OCI-LY1 (cell line): ENCODE measurements at regions not wholly inside any gene's neighbourhood (a gene's known extent, or its start where the extent isn't known, plus 50 kb on each side); places are given as distances from the start of the nearest gene placed in this dataset.

Experiments used
- EZH2 ChIP-seq: fragments of 200-600 bp; sonication (generic), shearing (Covaris generic); IDR thresholded peaks from 2 replicates; pipeline ENCODE4 v1.8.0; 2017; ENCODE audit warnings: borderline replicate concordance, mixed run types, mild to moderate bottlenecking, antibody characterized with exemption, low read length, moderate library complexity, mixed read lengths
- TF ChIP-seq, protein P1 (sequence below): fragments of 200-600 bp; sonication (generic), shearing (Covaris generic); IDR thresholded peaks from 2 replicates; pipeline ENCODE4 v1.5.1; 2017; ENCODE audit warnings: mild to moderate bottlenecking, antibody characterized with exemption, low read length, moderate library complexity, mixed read lengths

- TF ChIP-seq, protein P1, sequence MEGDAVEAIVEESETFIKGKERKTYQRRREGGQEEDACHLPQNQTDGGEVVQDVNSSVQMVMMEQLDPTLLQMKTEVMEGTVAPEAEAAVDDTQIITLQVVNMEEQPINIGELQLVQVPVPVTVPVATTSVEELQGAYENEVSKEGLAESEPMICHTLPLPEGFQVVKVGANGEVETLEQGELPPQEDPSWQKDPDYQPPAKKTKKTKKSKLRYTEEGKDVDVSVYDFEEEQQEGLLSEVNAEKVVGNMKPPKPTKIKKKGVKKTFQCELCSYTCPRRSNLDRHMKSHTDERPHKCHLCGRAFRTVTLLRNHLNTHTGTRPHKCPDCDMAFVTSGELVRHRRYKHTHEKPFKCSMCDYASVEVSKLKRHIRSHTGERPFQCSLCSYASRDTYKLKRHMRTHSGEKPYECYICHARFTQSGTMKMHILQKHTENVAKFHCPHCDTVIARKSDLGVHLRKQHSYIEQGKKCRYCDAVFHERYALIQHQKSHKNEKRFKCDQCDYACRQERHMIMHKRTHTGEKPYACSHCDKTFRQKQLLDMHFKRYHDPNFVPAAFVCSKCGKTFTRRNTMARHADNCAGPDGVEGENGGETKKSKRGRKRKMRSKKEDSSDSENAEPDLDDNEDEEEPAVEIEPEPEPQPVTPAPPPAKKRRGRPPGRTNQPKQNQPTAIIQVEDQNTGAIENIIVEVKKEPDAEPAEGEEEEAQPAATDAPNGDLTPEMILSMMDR, result no peak
- no peak for TF ChIP-seq EZH2
Measured at GRCh38 chr4:187276736-187277408, 553.2 kb upstream of the FAT1 start.
